COLO668 (cell line): ENCODE measurements at regions not wholly inside any gene's neighbourhood (a gene's known extent, or its start where the extent isn't known, plus 50 kb on each side); places are given as distances from the start of the nearest gene placed in this dataset.

Experiments
- DNase-seq: peaks from one replicate; lab custom pipeline; 2025; ENCODE audit not compliant: unreplicated experiment; lab: John Stamatoyannopoulos, UW

- no peak for DNase-seq
Measured at GRCh38 chr4:156710365-156711192, 261.0 kb downstream of the PDGFC start.

DNA sequence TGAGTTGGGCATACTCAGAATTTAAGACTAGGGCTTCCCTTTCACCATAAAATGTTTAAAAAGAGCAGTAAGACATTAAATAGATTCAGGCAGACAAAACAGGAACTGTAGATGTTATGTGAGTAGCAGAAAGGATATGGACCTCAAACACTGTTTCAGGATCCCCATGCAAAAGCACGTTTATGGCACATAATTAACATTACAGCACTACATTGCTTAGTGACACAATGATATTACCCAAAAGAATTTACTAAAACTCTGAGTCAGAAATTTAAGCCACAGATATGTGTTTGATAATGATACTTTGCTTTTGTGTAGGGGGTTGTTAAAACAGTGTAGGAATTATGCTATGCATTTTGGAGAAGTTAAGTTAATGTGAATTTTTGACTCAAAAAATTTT is 266.3 kb downstream of the PDGFC start:
- DNase-seq, result no peak

DNA sequence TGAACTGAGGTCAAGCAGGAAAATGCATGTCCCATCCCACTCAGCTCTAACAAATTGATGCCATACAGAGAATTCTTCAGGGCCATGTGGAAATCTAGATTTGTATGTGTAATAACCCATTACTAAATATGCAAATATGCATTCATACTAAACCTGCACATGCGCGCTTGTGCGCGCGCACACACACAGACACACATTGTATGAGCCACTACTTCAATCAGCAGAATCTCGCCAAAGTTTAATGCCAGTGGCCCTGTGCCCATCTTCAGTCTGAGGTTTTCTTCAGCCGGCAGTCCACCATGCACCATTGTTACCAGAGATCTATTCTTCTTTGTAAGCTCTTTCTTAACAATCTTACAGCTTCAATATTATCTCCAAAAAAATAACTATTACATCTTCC is 276.4 kb downstream of the PDGFC start:
- DNase-seq, result no peak

DNA sequence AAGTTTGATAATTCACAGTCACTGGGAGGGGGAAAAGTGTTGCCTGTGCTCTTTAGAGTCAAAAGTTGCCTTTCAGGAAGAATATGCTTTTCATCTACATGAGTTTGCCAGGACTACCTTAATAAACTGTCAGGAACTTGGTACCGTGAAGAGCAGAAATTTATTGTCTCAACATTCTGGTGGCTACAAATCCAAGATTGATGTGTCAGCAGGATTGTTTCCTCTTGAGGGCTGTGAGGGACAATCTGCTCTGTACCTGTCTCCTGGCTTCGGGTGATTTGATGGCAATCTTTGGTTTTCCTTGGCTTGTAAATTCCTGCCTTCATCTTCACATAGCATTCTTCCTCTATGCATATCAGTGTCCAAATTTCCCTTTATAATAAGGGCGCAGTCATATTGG is 277.2 kb downstream of the PDGFC start:
- DNase-seq, result no peak

DNA sequence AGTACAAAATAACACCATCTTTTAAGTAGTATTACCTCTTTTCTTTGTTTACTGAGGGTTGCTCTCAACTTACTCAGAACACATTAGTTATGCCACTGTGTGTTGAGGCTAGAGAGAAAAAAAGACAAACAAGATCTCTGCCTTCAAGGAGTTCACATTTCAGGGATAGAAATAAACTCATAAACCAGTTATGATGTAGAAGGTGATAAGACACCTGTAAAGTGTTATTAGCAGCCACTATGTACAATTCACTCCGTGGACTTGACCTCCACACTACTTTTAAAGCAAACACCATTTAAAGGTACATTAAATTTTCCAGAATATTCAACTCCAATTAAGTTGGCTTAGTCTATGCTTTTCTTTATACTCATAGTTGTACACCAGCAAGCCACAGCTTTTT is 278.0 kb downstream of the PDGFC start:
- no peak for DNase-seq

- DNase-seq, result no peak
Measured at GRCh38 chr4:156692016-156692415, 279.6 kb downstream of the PDGFC start.

- DNase-seq, result no peak
Measured at GRCh38 chr4:156690572-156690971, 281.0 kb downstream of the PDGFC start.

- DNase-seq, result no peak
Measured at GRCh38 chr4:156686120-156686519, 285.5 kb downstream of the PDGFC start.

GRCh38 chr4:156685308-156685707 is 286.3 kb downstream of the PDGFC start:
- DNase-seq, result no peak

DNA sequence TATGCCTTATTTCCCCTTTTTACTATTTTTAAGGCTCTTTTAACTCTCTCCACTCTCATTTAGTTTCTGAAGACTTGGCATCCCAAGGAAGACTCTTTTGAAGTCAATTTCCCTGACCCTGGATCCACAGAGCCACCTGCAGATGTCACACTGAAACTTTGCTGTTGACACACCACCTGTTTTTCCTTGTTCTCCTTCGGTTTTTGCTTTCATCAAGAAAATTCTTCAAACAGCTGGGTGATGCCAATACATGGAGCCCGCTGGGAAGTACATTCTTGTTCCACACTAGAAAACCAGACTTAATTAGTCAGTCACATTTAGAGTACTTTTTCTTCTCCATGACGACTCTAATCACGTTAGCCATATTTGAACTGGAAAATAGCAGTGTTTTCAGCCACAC is 293.9 kb downstream of the PDGFC start:
- DNase-seq, result no peak

DNA sequence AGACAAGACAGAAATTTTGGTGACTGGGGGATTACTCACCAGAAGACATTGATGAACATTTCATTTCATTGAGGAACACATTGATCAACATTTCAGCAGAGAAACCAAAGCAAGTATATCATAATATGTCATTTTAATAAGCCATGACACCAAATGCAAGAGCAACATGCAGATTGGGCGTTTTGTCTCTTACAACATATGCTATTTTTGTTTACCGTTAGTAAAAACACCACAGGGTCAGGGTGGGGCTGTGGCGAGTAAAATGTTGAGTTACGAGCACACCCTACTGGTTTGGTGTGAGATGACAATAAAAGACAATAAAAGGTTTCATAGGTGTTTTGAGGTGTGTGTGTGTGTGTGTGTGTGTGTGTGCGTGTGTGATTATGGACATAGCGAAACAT is 294.5 kb downstream of the PDGFC start:
- no peak for DNase-seq

DNA sequence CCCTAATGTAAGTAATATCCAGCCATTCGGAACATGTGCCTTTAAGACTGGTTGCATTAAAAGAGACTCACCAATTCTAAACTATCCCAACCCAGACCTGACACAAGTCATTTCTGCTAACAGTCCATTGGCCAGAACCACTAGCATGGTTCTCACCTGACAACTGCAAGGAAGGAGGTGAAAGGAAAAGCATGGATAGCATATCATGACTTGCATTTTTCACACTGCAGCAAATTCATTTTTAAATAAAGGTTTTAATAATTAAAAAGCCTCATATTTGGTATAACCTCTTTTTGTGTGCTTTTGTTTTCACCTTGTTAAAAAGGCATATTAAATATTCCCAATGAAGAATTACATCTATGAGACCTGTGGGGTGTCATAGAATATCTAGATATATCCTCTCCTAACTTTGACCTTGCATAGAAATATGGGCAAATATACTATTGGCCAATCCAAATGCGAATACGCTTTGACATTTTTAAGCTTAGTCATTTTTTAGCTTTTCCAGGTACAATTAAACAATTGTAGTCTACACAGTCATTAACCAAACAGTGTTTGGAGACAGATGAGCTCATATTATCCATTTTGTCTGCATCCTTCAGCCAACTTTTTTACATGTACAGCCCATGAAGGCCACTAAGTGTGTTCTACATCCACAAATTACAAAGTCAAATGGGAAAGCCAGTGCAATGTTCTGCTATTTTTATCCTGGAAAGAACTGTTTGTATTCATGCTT is 295.3 kb downstream of the PDGFC start:
- no peak for DNase-seq

- no peak for DNase-seq
Measured at GRCh38 chr4:156673483-156673882, 298.1 kb downstream of the PDGFC start.

DNA sequence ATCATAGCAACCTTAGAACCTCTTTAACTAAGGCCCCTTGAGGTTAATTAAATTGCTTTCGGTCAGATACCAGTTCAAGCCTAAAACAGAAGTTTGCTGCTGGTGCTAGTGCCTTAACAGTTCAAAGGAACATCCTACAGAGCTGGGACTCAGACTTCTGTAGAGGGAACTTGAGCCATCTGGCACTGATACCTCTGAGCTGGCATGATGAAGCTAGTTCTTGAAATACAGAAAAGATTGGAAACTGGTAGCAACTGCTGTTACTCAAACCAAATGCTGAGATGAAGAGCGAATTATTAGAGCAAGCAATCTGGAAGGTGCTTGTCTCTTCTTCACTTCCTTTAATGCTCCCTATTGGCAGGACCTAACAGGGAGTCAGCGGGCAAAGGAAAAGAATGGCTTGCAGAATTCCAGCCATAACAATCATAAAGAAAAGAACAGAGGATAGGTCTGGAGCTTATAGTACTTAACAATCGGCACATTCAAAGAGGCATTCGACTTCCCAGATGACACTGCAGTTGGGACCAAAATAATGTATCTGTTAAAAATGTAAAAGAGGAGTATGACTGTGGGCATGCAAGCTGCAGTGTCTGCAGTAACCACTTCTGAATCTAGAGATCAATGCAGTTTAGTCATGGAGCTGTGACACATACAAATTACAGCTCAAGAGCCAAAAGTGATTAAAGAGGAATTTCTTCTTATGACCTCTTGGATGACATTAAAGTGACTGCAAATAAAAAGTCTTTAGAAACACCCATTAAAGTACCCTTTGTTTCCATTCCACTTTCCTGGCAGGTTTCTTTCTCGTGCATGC is 298.9 kb downstream of the PDGFC start:
- no peak for DNase-seq

- DNase-seq, result no peak
Measured at GRCh38 chr4:156665780-156666366, 305.7 kb downstream of the PDGFC start.

- DNase-seq, result no peak
Measured at GRCh38 chr4:156663663-156664062, 307.9 kb downstream of the PDGFC start.

DNA sequence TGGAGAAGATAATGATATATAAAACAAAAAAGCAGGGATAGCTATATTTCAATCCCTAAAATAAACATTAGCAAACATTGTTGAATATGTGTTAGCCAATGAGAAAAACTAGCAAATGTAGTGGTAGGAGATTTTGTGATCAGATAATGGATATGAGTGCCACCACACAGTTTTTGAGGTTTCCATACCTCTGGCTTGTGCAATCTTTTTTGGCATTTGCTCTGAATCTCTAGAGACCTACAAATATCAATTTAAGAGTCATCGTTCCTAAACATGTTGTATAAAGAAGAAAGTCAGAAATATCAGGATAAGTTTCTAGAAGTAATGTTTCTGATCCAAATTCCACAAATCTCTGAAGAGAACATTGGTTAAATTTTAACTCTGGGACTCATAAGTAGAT is 308.7 kb downstream of the PDGFC start:
- DNase-seq, result no peak

GRCh38 chr4:156661555-156661954 is 310.0 kb downstream of the PDGFC start:
- no peak for DNase-seq

DNA sequence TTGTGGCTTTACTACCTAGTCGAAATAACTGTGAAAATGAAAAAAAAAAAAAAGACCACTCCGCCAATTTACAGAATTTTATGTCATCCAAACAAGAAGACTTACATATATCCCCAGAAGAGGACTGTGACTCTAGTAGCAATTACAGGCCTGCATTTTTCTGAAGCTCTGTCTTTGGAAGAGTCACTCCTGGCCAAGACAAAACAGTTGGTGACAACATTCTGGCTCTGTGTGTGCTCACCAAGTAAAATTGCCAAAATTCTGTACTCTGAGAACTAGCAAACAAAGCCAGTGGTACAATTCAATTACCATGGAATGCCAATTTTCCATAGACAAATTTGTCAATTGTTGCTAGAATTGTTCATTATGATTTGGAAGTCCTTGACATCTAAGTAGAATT is 311.1 kb downstream of the PDGFC start:
- no peak for DNase-seq

GRCh38 chr4:156659983-156660382 is 311.6 kb downstream of the PDGFC start:
- DNase-seq, result no peak

- no peak for DNase-seq
Measured at GRCh38 chr4:156659570-156659969, 312.0 kb downstream of the PDGFC start.
